22Rv1 (cell line): ENCODE measurements at regions not wholly inside any gene's neighbourhood (a gene's known extent, or its start where the extent isn't known, plus 50 kb on each side); places are given as distances from the start of the nearest gene placed in this dataset.

Source experiments
- ZFX ChIP-seq: fragments of 450-650 bp; IDR thresholded peaks from 2 replicates; pipeline ENCODE4 v1.6.1; 2017; ENCODE audit warnings: antibody characterized with exemption, borderline replicate concordance
- TF ChIP-seq, protein P1 (sequence below): fragments of 450-650 bp; IDR thresholded peaks from 2 replicates; pipeline ENCODE4 v1.5.1; 2017; ENCODE audit warnings: mild to moderate bottlenecking

DNA sequence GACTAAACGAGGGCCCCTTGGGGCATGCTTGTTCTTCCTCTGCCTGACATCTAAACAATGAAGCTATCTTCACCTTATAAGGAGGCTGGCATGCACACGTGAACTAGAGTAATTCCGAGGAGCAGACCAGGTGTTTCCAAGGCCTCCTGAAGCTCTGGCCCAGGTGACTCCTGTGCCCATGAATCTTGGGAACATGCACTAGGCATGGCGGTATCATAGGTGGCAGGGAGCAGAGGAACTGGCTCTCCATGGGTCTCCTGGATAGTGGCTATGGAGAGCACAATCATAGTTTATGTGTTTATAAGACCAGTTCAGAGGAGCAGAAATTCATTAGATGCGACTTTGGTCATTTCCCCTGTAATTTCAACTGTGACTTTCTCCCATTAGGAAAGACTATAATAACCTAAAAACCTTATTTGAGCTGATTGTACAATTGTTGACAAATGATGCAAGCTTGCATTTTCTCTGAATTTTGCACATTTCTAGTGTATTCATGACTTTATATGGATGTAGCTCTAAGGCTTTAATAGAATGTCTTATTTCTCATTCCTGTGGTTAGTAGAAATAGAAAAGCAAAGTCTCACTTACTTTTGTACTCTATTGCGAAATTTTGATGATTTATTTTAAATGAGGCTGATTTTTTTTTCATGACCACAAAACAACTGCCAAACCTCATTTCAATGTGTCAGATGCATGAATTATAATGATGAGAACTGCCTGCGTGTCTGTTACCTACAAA lies 135.3 kb upstream of the RPS23 start:
- TF ChIP-seq, protein P1, sequence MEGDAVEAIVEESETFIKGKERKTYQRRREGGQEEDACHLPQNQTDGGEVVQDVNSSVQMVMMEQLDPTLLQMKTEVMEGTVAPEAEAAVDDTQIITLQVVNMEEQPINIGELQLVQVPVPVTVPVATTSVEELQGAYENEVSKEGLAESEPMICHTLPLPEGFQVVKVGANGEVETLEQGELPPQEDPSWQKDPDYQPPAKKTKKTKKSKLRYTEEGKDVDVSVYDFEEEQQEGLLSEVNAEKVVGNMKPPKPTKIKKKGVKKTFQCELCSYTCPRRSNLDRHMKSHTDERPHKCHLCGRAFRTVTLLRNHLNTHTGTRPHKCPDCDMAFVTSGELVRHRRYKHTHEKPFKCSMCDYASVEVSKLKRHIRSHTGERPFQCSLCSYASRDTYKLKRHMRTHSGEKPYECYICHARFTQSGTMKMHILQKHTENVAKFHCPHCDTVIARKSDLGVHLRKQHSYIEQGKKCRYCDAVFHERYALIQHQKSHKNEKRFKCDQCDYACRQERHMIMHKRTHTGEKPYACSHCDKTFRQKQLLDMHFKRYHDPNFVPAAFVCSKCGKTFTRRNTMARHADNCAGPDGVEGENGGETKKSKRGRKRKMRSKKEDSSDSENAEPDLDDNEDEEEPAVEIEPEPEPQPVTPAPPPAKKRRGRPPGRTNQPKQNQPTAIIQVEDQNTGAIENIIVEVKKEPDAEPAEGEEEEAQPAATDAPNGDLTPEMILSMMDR: no peak
- no peak for TF ChIP-seq ZFX
